Activated CD4-positive, alpha-beta T cell treated with anti-CD3 and anti-CD28 coated beads, Interleukin-10, Interleukin-2, amounts not matched to agents 100 ng/mL and 50 ng/mL, durations not matched to agents 16 hours and 8 hours (primary cell): ENCODE measurements at regions not wholly inside any gene's neighbourhood (a gene's known extent, or its start where the extent isn't known, plus 50 kb on each side); places are given as distances from the start of the nearest gene placed in this dataset.
"Not testable (repeated sequence)": the region's sequence is repeated elsewhere in the genome, so short reads cannot be mapped to it uniquely, and the experiment has no call there.

Experiments used
- DNase-seq: peaks from one replicate; pipeline ENCODE4 v3.0.0-alpha.2; 2020

- DNase-seq, result peak; percentile 85
Observed at GRCh38 chr16:22436823-22437652, 62.6 kb upstream of the CDR2 start.

GRCh38 chr16:22436326-22436822, 62.0 kb upstream of the CDR2 start:
- DNase-seq, result not testable (repeated sequence)

DNA sequence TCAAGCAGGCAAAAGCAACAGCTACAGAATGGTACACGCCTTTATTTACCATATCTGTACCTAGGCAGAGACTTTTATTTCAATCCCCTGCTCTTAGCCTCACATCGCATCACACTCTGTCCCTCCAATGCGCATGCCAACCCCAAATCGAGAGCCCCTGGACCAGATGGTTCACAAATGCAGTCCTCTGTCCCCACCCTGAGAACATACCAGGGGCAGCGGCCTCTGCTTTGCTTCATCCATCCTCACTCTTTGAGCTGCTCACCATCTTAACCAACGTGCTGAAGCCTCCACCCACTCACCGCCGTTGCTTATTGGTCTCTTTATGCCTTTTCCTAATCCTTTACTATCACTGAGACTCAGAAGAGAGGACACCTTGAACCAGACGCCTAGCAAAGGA, 56.9 kb upstream of the CDR2 start:
- not testable (repeated sequence) for DNase-seq

DNA sequence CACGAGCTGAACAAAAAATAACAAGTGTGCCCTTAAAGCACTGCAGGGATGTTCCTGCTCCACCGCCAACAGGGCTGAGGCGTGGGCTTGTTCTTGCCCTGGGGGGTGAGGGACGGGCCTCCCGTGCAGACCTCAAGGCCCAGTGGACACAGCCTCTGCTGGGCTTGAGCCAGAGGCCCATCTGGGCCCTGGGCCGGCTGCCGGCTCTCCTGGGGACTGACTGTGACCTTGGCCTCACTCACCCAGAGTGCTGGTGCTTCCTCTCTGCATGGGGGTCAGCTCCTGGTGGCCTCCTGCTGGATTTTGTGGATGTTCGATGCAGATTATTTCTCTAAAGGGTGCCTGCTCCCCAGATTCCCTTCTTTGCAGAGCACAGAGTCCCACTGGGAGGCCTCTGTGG, 54.2 kb upstream of the CDR2 start:
- no peak for DNase-seq

DNA sequence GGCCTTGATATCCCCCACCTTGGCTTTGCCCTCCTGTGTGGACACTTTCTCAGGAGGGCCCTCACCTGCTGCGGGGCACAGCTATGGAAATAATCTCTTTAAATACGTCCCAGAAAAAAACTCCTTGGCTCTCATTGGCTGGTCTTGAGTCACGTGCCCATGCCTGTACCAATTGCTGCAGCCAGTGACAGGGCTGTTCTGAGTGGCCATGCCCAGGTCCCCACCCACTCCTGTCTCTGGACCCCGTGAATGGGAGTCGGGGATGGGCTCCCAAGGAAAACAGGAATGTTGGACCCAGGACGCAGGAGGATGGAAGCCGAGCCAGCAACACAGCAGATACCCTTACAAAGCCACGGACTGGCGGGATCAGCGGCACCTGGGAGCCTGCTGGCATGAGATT, 53.1 kb upstream of the CDR2 start:
- no peak for DNase-seq

- DNase-seq, result no peak
Observed at GRCh38 chr16:22425847-22426246, 51.4 kb upstream of the CDR2 start.

- no peak for DNase-seq
Observed at GRCh38 chr16:22425036-22425801, 50.8 kb upstream of the CDR2 start.

DNA sequence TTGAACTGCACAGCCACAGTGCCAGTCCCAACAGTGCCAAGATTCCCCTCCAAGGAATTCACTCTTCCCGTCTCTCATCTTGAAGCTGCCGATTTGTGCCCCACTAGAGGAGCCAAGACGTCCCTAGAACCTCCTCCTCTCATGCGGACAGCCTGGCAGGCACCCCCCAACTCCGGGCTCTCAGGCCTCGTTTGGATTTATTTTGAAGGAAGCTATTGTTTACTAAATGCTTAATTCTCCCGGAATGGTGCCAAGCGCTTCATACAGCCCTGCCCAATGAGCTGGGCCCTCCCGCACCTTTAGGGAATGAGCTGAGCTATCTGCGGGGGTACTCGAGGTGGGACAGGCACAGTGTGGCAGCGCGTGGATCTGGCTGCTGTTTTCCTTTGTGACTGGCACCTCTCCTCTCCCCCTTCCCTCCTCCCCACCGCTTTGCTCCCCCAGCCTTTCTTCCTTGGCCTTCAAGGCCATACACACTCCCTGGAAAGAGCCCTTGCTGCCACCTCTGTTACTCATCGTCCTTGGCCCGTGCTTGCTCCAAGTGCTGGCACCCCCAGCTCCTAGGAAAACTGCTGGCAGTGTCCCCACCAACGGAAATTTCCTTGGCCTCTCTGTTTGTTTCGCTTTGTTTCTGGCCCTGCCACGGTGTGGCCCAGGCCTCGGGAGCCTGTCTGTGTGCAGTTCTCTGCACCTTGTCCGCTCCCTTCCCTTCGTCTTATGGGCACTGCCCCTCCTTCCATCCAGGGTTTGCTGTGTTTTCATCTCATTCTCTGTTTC, 49.9 kb upstream of the CDR2 start:
- no peak for DNase-seq
